ENCODE measurements at regions not wholly inside any gene's neighbourhood (a gene's known extent, or its start where the extent isn't known, plus 50 kb on each side); places are given as distances from the start of the nearest gene placed in this dataset.
A peak's percentile ranks its signal among the peaks of the same experiment; 100 is the strongest.

- H3K27ac ChIP-seq (ENCODE audit: low read depth, low read length): no peak overlapping the region
- TF ChIP-seq MAX (IDR thresholded peaks at IDR 0.05): no peak
- no peak for TF ChIP-seq ELF1 (IDR thresholded peaks at IDR 0.05; ENCODE audit: borderline replicate concordance, low read depth)
- TF ChIP-seq JUND (IDR thresholded peaks at IDR 0.05): no peak
- TF ChIP-seq FOSL1 (IDR thresholded peaks at IDR 0.05; ENCODE audit: low read depth): no peak
- TF ChIP-seq POLR2AphosphoS5 (IDR thresholded peaks at IDR 0.05; ENCODE audit: low read depth, low read length): no peak
- TF ChIP-seq SIN3A (IDR thresholded peaks at IDR 0.05; ENCODE audit: low read depth): no peak
- TF ChIP-seq ZFX (IDR thresholded peaks at IDR 0.05): no peak
- H4K20me1 ChIP-seq (ENCODE audit: insufficient read depth): no peaks in the 10 kb centered on the region
- H3K9me2 ChIP-seq (ENCODE audit: insufficient read depth): no peaks in the 10 kb centered on the region
- no peak overlapping the region for H3K4me2 ChIP-seq (ENCODE audit: low read length)
- peaks cover 0 to 10% of the 10 kb centered on the region in 2 experiments; a peak in 1 of 4 replicates for H3K9me3 ChIP-seq (ENCODE audit: control insufficient read depth in 1 of 2, insufficient read depth in 1 of 2, low read depth in 1 of 2, low read length in 2 of 2)
- 0 out of 2 replicates have a peak, but pooled peaks cover 4% of the 10 kb centered on the region for H3K79me2 ChIP-seq (ENCODE audit: insufficient read depth, low read length)
- H3K9ac ChIP-seq (ENCODE audit: low read length): no peak overlapping the region
- no peak overlapping the region for H2AFZ ChIP-seq (ENCODE audit: low read depth, low read length, poor library complexity, severe bottlenecking)
- ATAC-seq (no peak), DNase-seq (ENCODE audit: low read depth, low spot score) (no peak)
- POLR2A ChIA-PET: interaction anchor here (0.8 kb wide), 1 partner anchor 10 kb away, joined by 4 read pairs; no protein-coding TSS in a partner anchor
- no TSS peak for BruUV-seq (replicated peaks)
- intact Hi-C loops (cut with micrococcal nuclease): no loop called here
- H3K27me3 ChIP-seq (ENCODE audit: insufficient read depth, low read length): no peaks in the 10 kb centered on the region
- no peak overlapping the region for H3K4me3 ChIP-seq (replicated peaks in 1 of 2; ENCODE audit: low read depth in 1 of 2, low read length in 2 of 2)
- 0 out of 4 replicates have a peak, but pooled peaks cover 0 to 6% of the 10 kb centered on the region in 2 experiments for H3K36me3 ChIP-seq (ENCODE audit: control insufficient read depth in 1 of 2, insufficient read depth in 2 of 2, low read length in 2 of 2)
- peaks cover 59 to 71% of the 10 kb centered on the region in 2 experiments for H3K4me1 ChIP-seq (ENCODE audit: control insufficient read depth in 1 of 2, insufficient read depth in 2 of 2, low read length in 2 of 2)
- RAD21 ChIA-PET (ENCODE audit: low non-redundant PET in 1 of 2, low total read pairs in 2 of 2, uncharacterized antibody in 2 of 2, unreplicated experiment in 2 of 2): no interaction called here
- CTCF ChIA-PET: no interaction called here
Observed at GRCh38 chr20:17840423-17840822, 128.2 kb downstream of the SNX5 start.

GRCh38 chr20:17838921-17839320 is 129.7 kb downstream of the SNX5 start:
- Histone ChIP-seq H3K79me2 (ENCODE audit: insufficient read depth, low read length) (0 out of 2 replicates have a peak, but pooled peaks cover 4% of the 10 kb centered on the region), H3K9me2 (ENCODE audit: insufficient read depth) (no peaks in the 10 kb centered on the region), H3K4me1 (ENCODE audit: control insufficient read depth in 1 of 2, insufficient read depth in 2 of 2, low read length in 2 of 2) (peaks cover 59 to 71% of the 10 kb centered on the region in 2 experiments), H3K4me2 (ENCODE audit: low read length) (0 out of 2 replicates have a peak overlapping the region, but pooled peaks have one; percentile 17), H2AFZ (ENCODE audit: low read depth, low read length, poor library complexity, severe bottlenecking) (no peak overlapping the region), H3K27ac (ENCODE audit: low read depth, low read length) (no peak overlapping the region), H4K20me1 (ENCODE audit: insufficient read depth) (no peaks in the 10 kb centered on the region), H3K36me3 (ENCODE audit: control insufficient read depth in 1 of 2, insufficient read depth in 2 of 2, low read length in 2 of 2) (0 out of 4 replicates have a peak, but pooled peaks cover 0 to 6% of the 10 kb centered on the region in 2 experiments), H3K9ac (ENCODE audit: low read length) (no peak overlapping the region), H3K27me3 (ENCODE audit: insufficient read depth, low read length) (no peaks in the 10 kb centered on the region), H3K9me3 (ENCODE audit: control insufficient read depth in 1 of 2, insufficient read depth in 1 of 2, low read depth in 1 of 2, low read length in 2 of 2) (peaks cover 0 to 10% of the 10 kb centered on the region in 2 experiments; a peak in 1 of 4 replicates), H3K4me3 (replicated peaks in 1 of 2; ENCODE audit: low read depth in 1 of 2, low read length in 2 of 2) (no peak overlapping the region)
- no TSS peak for BruUV-seq (replicated peaks)
- ATAC-seq (no peak), DNase-seq (ENCODE audit: low read depth, low spot score) (no peak)
- ChIA-PET RAD21 (ENCODE audit: low non-redundant PET in 1 of 2, low total read pairs in 2 of 2, uncharacterized antibody in 2 of 2, unreplicated experiment in 2 of 2) (no interaction called here), CTCF (no interaction called here), POLR2A (interaction anchor here (1.1 kb wide), 1 partner anchor 36 kb away, joined by 4 read pairs; no protein-coding TSS in a partner anchor)
- TF ChIP-seq POLR2A (IDR thresholded peaks at IDR 0.05; ENCODE audit: borderline replicate concordance, extremely low read depth, insufficient read depth, insufficient read length) (no peak), YY1 (IDR thresholded peaks at IDR 0.05; ENCODE audit: extremely low read depth, insufficient replicate concordance, low read depth, low read length) (no peak), ELF1 (IDR thresholded peaks at IDR 0.05; ENCODE audit: borderline replicate concordance, low read depth) (no peak), EGR1 (IDR thresholded peaks at IDR 0.05; ENCODE audit: low read depth) (no peak), ZNF274 (IDR thresholded peaks at IDR 0.05; ENCODE audit: low read depth, low read length) (no peak), RAD21 (IDR thresholded peaks at IDR 0.05; ENCODE audit: low read depth) (no peak), CEBPB (IDR thresholded peaks at IDR 0.05; ENCODE audit: low read depth) (no peak)
- intact Hi-C loops (cut with micrococcal nuclease): no loop called here

Data from HCT116 (cell line).